HG02870 (cell line): ENCODE measurements at regions not wholly inside any gene's neighbourhood (a gene's known extent, or its start where the extent isn't known, plus 50 kb on each side); places are given as distances from the start of the nearest gene placed in this dataset.
"Not testable (repeated sequence)": the region's sequence is repeated elsewhere in the genome, so short reads cannot be mapped to it uniquely, and the experiment has no call there.

ENCODE experiments used
- ATAC-seq: cut with Tn5 transposase; IDR thresholded peaks from one replicate; pipeline ENCODE4 v1.9.1; 2021; ENCODE audit warnings: mild to moderate bottlenecking, moderate library complexity; ENCODE audit not compliant: unreplicated experiment

- ATAC-seq, result no peak
Measured at GRCh38 chr2:48210189-48210588, 104.3 kb upstream of the FOXN2 start.

- ATAC-seq, result no peak
Measured at GRCh38 chr2:48213646-48214045, 100.8 kb upstream of the FOXN2 start.

GRCh38 chr2:48218169-48218568, 96.3 kb upstream of the FOXN2 start:
- ATAC-seq, result no peak

GRCh38 chr2:48219234-48219554, 95.3 kb upstream of the FOXN2 start:
- no peak for ATAC-seq

GRCh38 chr2:48219555-48220436, 94.7 kb upstream of the FOXN2 start:
- ATAC-seq, result no peak

GRCh38 chr2:48220501-48220900, 94.0 kb upstream of the FOXN2 start:
- no peak for ATAC-seq

GRCh38 chr2:48221846-48222516, 92.5 kb upstream of the FOXN2 start:
- ATAC-seq, result no peak

GRCh38 chr2:48227617-48228344, 86.7 kb upstream of the FOXN2 start:
- peak; percentile 82 for ATAC-seq

GRCh38 chr2:48228345-48228684, 86.2 kb upstream of the FOXN2 start:
- ATAC-seq, result no peak

- ATAC-seq, result no peak
Measured at GRCh38 chr2:48229063-48229462, 85.4 kb upstream of the FOXN2 start.

- ATAC-seq, result no peak
Measured at GRCh38 chr2:48230834-48231233, 83.6 kb upstream of the FOXN2 start.

GRCh38 chr2:48232351-48232750, 82.1 kb upstream of the FOXN2 start:
- no peak for ATAC-seq

- no peak for ATAC-seq
Measured at GRCh38 chr2:48233005-48233404, 81.5 kb upstream of the FOXN2 start.

GRCh38 chr2:48233824-48234223, 80.7 kb upstream of the FOXN2 start:
- not testable (repeated sequence) for ATAC-seq

- no peak for ATAC-seq
Measured at GRCh38 chr2:48235076-48235475, 79.4 kb upstream of the FOXN2 start.

- ATAC-seq, result no peak
Measured at GRCh38 chr2:48238381-48238780, 76.1 kb upstream of the FOXN2 start.

GRCh38 chr2:48240912-48241311, 73.6 kb upstream of the FOXN2 start:
- no peak for ATAC-seq

- ATAC-seq, result no peak
Measured at GRCh38 chr2:48247206-48247605, 67.3 kb upstream of the FOXN2 start.

- ATAC-seq, result peak; percentile 96
Measured at GRCh38 chr2:48248251-48248933, 66.1 kb upstream of the FOXN2 start.

- no peak for ATAC-seq
Measured at GRCh38 chr2:48249025-48249424, 65.5 kb upstream of the FOXN2 start.
